Esophagus mucosa (tissue), 1 donor: ENCODE measurements at regions not wholly inside any gene's neighbourhood (a gene's known extent, or its start where the extent isn't known, plus 50 kb on each side); places are given as distances from the start of the nearest gene placed in this dataset.
A peak's percentile ranks its signal among the peaks of the same experiment; 100 is the strongest.
"Not testable (repeated sequence)": the region's sequence is repeated elsewhere in the genome, so short reads cannot be mapped to it uniquely, and the experiment has no call there.

ENCODE experiments used
- ATAC-seq: fragments of 200-7000 bp; cut with Tn5 transposase; one replicate; pipeline ENCODE4 v1.9.1; 2020
- donor health status: DM: yes; HTN: yes; CAD: no.

DNA sequence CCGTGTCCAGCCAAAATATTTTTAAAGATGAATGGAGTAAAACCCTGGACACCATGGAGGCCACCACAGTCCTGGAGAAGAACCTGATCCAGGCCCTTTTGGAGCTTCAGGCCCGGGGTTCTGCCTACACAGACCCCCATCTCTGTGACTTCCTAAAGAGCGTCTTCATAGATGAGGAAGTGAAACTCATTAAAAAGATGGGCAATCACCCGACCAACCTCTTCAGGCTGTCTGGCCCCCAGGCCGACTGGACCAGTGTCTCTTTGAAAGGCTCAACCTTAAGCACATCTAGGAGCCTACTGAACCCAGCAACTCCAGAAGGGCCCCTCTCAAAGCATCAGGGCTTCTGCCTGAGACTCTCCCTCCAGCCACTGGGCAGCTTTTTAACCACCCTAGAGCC, 107.9 kb upstream of the FAM174B start:
- ATAC-seq = no peak

DNA sequence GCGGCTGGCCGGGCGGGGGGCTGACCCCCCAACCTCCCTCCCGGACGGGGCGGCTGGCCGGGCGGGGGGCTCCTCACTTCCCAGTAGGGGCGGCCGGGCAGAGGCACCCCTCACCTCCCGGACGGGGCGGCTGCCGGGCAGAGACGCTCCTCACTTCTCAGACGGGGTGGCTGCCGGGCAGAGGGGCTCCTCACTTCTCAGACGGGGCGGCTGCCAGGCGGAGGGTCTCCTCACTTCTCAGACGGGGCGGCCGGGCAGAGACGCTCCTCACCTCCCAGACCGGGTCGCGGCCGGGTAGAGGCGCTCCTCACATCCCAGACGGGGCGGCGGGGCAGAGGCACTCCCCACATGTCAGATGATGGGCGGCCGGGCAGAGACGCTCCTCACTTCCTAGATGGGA, 112.6 kb upstream of the FAM174B start:
- ATAC-seq = not testable (repeated sequence)

DNA sequence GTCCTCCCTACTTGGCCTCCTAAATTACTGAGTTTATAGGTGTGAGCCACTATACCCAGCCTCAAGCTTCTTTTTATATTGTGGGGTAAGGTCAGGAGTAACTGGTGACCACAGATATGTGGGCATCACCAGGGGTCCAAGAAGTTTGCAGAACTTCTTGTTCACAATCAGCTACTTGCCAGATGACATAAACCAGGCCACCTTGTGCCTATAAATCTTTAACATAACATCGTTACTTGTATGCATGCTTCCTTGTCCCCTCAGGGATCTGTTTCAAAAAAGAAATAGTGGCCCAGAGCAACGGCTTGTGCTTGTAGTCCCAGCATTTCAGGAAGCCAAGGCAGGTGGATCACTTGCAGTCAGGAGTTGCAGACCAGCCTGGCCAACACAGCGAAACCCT, 115.1 kb upstream of the FAM174B start:
- no peak for ATAC-seq

DNA sequence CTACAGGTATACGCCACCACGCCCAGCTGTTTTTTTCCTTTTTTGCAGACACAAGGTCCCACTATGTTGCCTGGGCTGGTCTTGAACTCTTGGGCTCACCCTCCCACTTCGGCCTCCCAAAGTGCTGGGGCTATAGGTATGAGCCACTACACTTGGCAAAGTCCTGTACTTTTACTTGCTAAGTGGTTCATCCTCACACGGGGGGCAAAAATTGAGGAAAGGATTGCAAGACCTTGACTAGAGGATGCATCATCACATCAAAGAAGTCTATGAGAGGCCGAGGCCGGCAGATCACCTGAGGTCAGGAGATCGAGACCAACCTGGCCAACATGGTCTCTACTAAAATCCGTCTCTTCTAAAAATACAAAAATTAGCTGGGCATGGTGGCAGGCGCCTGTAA, 116.5 kb upstream of the FAM174B start:
- no peak for ATAC-seq

DNA sequence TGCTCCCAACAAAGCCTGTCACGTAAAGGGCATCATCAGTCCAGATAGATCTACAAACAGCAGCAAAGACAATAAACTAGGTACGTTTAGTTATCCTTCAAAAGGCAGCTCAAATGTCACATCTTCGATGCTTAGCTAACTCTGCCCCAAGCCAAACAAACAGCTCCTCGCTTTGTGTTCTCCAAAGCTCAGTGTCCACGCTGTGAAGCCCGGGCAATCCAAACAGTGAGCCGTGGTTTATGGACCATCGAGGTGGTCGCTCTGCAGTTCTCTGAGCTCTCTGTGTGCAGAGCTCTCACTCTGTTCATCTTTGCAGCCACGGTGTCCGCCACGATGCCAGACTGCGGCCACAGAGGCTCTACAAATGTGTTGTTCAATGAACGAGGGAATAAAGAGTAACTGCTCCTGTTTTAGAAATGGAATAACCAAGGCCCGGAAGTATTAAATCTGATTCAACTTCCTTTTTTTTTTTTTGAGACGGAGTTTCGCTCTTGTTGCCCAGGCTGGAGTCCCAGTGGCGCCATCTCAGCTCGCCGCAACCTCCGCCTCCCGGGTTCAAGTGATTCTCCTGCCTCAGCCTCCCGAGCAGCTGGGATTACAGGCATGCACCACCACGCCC, 117.2 kb upstream of the FAM174B start:
- ATAC-seq = no peak

DNA sequence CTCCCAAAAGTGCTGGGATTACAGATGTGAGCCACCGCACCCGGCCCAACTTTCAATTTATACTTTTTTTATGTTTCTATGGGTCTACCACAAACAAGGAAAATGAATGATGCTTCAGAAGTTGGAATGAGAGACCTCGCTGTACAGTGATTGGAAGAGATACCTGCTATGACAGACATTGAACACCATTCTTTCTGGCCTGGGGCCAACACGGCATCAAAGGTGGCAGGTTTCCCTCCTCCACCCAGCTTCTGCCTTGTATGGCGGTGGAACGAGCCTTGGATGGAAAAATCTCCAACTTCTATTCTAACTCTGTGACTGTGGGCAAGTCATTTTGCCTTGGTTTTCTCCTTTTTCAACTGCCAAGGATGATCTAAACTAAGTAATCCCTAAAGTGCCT, 117.8 kb upstream of the FAM174B start:
- no peak for ATAC-seq

DNA sequence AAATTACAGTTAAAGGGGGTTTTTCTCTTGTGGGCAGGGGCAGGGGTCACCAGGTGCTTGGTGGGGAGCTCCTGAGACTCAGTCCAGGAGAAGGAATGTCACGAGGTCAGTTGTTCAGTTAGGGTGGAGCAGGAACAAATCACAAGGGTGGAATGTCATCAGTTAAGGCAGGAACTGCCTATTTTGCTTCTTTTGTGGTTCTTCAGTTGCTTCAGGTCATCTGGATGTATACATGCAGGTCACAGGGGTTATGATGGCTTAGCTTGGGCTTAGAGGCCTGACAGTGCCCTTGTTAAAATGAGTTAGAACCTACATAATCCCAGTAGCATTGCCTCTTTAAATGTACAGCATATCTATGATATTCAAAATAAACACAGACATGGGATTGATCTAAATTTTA, 120.2 kb upstream of the CHD2 start:
- no peak for ATAC-seq

DNA sequence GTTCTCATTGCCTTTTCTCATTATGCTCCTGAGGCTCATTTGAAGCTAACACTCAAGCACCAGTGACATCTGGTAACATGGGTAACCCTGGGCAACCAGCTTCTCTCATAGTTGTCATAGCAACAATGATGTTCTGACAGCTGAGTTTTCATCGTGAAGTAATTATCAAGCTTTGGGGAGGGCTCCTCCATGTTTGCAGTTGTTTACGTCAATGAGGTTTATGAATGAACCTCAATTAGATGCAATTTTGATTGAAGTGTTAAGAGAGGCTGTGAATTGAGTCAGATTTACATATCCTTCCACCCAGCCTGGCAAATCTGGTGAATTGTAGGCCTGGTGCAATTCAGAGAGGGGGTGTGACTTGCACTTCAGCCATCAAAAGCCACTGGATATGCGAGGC, 119.3 kb upstream of the CHD2 start:
- ATAC-seq = no peak

DNA sequence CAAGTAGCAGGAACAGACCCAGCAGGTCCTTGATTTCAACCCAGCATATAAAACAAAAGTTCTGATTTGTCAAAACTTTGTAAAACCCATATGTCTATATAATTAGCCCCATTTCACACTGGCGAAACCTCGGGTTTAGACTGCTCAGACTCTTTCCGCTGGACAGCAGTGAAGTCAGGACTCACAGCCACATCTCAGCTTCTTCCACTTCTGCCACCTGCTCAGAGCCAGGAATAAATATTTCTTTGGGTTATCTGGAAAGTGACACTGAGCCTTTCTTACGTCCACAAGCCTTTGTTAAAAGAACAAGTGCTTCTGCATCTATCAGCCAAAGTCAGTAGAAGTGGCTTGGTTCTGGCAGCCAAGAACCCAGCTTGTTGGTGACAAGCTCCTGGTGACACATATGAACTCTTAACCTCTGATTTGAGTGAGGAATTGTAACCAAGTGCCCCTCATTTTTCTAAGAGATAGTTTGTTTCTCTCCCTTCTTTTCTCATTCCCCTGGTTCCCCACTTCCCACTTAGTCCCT, 118.1 kb upstream of the CHD2 start:
- ATAC-seq = no peak

DNA sequence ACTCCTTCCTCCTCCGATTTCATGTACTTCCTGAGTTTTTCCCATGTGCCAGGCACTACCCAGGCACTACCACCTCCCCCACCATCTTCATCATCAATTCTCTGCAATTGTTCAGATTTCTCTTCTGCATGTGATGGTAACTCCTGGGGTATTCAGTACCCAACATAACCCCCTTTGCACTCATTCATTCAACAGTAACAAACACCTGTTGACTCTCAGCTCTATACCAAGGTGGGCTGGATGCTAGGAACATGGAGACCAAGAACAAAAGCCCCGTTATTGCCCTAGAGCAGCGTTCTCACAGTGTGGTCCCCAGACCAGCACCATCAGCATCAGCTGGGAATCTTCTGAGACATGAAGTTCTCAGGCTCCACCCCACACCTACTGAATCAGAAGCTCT, 113.0 kb upstream of the CHD2 start:
- no peak for ATAC-seq

DNA sequence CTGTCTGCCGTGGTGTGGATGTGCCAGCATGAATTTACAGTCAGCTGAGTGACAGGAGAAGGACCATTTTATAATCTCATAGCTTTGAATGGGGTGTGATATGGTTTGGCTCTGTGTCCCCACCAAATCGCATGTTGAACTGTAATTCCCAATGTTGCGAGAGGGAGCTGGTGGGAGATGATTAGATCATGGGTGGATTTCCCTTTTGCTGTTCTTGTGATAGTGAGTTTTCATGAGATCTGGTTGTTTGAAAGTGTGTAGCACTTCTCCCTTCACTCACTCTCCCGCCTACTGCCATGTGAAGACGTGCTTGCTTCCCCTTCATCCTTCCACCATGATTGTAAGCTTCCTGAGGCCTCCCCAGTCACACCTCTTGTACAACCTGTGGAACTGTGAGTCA, 111.9 kb upstream of the CHD2 start:
- ATAC-seq = no peak

DNA sequence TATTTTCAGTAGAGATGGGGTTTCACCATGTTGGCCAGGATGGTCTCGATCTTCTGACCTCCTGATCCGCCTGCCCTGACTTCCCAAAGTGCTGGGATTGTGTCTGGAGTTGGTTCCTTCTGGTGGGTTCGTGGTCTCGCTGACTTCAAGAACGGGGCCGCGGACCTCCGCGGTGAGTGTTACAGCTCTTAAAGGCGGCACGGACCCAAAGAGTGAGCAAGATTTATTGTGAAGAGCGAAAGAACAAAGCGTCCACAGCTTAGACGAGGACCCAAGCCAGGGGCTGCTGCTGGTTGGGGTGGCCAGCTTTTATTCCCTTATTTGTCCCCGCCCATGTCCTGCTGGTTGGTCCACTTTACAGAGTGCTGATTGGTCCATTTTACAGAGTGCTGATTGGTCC, 111.3 kb upstream of the CHD2 start:
- not testable (repeated sequence) for ATAC-seq

DNA sequence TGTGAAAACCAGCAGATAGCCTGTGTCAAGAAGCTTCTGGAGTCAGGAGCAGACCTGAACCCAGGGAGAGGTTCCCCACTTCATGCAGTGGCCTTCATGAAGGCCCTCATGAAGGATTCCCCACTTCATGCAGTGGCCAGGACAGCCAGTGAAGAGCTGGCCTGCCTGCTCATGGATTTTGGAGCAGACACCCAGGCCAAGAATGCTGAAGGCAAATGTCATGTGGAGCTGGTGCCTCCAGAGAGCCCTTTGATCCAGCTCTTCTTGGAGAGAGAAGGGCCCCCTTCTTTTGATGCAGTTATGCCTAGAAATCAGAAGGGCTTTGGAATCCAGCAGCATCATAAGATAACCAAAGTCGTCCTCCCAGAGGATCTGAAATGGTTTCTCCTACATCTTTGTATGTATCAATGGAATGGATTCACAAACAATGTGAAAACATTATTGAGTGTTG, 103.9 kb upstream of the CHD2 start:
- no peak for ATAC-seq

DNA sequence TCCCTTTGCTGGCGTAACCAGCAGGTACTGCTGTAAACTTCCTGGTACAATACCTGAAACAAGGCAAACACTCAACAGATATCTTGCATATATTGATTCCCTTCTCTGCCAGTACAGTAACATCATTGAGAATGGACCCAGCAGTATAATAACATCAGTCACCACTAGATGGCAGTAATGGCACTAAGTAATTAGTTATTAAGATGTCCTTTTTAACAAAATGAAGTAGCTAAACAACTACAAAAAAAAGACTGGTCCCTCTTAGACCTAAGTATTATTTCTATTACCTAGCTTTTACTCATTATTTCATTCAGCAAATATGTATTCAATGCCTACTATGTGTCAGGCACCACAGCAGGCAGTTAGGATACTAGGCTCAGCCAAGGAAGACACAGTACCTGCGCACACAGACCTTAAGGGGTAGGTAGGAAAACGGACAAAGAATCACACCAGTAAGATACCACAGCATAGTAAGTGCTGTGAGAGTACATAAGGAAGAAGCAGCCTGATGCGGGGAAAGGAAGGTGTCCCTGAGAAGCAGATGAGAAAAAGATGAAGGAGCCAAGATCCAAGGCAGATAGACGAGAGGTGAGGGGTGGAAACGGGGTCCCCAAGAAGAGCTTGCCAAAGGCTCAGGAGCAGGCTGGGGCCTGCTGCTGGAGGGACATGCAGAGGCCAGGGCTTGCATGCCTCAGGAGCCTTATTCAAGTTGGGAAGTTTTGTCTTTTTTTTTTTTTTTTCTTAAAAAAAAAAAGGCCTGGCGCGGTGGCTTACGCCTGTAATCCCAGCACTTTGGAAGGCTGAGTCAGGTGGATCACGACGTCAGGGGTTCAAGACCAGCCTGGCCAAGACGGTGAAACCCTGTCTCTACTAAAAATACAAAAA, 102.7 kb upstream of the CHD2 start:
- peak; percentile 79 for ATAC-seq

DNA sequence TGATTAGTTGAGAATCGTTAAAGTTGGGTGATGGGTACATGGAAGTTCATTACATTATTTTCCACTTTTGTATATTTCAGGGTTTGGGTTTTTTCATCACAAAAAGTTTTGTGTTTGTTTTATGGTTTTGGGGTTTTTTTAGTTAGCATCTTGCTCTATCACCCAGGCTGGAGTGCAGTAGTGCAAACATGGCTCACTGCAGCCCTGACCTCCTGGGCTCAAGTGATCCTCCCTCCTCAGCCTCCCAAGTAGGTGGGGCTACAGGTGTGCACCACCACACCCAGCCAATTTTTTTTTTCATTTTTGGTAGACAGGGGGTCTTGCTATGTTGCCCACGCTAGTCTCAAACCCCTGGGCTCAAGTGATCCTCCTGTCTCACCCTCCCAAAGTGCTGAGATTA, 100.1 kb upstream of the CHD2 start:
- no peak for ATAC-seq

DNA sequence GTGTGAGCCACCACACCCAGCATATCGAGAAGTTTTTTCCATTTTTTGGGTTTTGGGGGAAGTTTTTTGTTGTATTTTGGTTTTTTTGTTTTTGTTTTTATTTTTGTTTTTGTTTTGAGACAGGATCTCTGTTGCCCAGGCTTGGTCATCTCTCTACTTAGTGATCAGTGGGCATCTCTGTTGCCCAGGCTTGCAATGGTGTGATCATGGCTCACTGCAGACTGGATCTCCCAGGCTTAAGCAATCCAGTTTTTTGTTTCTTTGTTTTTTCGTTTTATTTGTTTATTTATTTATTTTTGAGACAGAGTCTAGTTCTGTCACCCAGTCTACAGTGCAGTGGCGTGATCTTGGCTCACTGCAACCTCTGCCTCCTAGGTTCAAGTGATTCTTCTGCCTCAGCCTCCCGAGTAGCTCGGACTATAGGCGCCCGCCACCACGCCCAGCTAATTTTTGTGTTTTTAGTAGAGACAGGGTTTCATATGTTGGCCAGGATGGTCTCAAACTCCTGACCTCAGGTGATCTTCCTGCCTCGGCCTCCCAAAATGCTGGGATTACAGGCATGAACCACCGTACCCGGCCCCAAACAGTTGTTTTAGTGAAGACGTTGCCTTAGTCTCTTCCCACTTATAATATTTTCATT, 99.6 kb upstream of the CHD2 start:
- not testable (repeated sequence) for ATAC-seq

DNA sequence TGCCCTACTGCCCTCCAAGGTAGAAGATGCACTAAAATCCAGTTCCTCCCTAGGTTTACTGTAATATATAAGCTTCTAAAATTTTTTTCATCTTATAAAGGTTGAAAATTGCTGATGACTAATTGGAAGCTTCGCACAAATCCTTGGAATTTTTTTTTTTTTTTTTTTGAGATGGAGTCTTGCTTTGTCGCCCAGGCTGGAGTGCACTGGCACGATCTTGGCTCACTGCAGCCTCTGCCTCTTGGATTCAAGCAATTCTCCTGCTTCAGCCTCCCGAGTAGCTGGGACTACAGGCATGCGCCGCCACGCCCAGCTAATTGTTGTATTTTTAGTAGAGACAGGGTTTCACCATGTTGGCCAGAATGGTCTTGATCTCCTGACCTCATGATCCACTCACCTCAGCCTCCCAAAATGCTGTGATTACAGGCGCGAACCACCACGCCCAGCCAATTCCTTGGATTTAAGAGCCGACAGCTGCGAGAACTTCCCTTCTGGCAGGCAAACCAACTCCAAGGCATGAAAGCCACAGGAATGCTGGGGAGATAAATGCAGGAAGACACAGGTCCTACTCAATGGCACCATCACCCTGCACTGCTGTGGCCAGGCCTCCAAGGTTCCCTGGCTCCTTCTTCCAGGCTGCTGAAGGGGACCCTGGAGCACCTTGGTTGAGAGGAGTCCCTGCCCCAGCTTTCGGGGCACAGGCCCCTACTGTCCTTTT, 98.9 kb upstream of the CHD2 start:
- ATAC-seq = not testable (repeated sequence)

DNA sequence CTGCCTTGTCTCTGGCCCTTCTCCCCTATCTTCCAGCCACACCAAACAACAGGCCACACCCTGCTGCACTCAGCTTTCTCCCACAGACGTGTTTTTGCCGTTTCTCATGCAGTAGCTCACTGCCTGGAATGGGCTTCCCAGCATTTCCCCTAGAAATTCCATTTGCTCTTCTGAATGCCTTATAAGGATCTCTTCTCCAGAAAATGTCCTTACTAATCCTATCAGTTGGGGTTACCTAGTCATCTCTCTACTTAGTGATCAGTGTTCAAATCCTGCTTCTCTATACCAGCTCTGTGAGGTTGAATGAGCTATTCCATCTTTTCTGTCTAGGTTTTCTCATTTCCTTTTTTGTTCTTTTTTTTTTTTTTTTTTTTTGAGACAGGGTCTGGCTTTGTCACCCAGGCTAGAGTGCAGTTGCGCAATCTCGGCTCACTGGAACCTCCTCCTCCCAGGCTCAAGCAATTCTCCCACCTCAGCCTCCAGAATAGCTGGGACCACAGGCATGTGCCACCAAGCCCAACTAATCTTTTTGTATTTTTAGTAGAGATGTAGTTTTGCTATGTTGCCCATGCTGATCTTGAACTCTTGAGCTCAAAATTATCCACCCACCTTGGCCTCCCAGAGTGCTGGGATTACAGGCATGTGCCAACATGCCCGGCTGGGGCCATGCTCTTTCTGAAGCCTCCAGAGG, 98.2 kb upstream of the CHD2 start:
- no peak for ATAC-seq

DNA sequence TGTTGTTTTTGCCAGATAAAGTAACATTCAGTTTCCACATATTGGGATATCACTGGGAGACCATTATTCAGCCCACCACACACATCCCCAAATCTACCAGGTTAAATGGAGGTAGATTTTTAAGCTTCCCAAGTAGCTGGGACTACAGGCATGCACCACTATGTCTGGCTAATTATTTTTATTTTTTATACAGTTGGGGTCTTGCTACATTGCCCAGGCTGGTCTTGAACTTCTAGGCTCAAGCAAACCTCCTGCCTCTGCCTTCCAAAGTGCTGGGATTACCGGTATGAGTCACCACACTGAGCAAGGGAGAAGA, 96.6 kb upstream of the CHD2 start:
- ATAC-seq = no peak

DNA sequence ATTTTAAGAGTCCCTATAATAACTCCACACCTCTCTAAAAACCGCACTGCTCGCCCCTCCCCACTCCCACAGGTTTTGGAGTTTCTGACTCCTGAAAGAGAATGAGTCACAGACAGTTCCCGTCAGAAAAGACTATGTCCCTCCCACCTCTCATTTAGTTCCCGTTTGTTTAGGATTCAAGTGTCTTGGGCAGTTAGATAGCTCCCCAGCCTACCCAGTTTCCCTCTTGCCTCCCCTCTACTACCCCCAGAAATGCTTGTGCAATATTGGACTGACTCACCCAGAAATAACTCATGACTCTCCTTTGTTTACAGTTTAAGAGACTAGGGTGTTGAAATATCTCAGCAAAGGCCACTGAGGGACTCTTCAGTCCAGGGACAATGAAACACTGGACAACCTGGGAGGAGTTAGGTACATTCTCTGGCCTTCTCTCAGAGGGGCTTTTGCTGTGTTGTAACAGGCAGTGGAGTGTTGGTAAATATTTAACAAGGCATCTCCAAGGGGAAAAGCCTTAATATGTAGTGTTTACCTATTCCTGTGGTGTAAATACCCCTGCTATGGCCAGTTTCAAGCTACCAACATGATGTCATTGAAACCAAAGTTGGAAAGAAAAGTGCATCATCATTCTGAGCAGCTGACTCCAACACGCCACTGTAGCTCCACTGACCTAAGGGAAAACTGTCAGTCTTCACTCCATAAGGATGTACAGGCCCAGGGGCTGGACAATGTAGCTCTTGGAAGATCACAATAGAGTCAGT, 96.1 kb upstream of the CHD2 start:
- ATAC-seq = peak; percentile 94

DNA sequence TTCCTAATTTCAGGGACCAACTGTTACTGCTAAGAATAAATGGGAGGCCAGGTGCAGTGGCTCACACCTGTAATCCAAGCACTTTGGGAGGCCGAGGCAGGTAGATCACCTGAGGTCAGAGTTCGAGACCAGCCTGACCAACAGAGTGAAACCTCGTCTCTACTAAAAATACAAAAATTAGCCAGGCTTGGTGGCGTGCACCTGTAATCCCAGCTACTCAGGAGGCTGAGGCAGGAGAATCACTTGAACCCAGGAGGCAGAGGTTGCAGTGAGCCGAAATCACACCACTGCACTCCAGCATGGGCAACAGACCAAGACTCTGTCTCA, 95.6 kb upstream of the CHD2 start:
- not testable (repeated sequence) for ATAC-seq
